GM21367 (cell line): ENCODE measurements at regions not wholly inside any gene's neighbourhood (a gene's known extent, or its start where the extent isn't known, plus 50 kb on each side); places are given as distances from the start of the nearest gene placed in this dataset.

Experiments used
- ATAC-seq: cut with Tn5 transposase; IDR thresholded peaks from one replicate; pipeline ENCODE4 v1.9.1; 2021; ENCODE audit not compliant: unreplicated experiment

GRCh38 chr2:5444854-5445253, 247.3 kb upstream of the SOX11 start:
- ATAC-seq: no peak

- no peak for ATAC-seq
Measured at GRCh38 chr2:5449867-5450266, 242.3 kb upstream of the SOX11 start.

GRCh38 chr2:5453220-5454050, 238.7 kb upstream of the SOX11 start:
- no peak for ATAC-seq

- no peak for ATAC-seq
Measured at GRCh38 chr2:5454051-5454390, 238.2 kb upstream of the SOX11 start.

- no peak for ATAC-seq
Measured at GRCh38 chr2:5459041-5459440, 233.1 kb upstream of the SOX11 start.

GRCh38 chr2:5464657-5465056, 227.5 kb upstream of the SOX11 start:
- ATAC-seq: no peak

- no peak for ATAC-seq
Measured at GRCh38 chr2:5465859-5466258, 226.3 kb upstream of the SOX11 start.

- ATAC-seq: no peak
Measured at GRCh38 chr2:5467178-5467905, 224.8 kb upstream of the SOX11 start.

GRCh38 chr2:5472673-5473072, 219.5 kb upstream of the SOX11 start:
- ATAC-seq: no peak

- ATAC-seq: no peak
Measured at GRCh38 chr2:5473635-5474034, 218.5 kb upstream of the SOX11 start.

- no peak for ATAC-seq
Measured at GRCh38 chr2:5474716-5475115, 217.5 kb upstream of the SOX11 start.

GRCh38 chr2:5479265-5479928, 212.8 kb upstream of the SOX11 start:
- no peak for ATAC-seq

GRCh38 chr2:5482929-5483331, 209.3 kb upstream of the SOX11 start:
- no peak for ATAC-seq

GRCh38 chr2:5484868-5485267, 207.3 kb upstream of the SOX11 start:
- no peak for ATAC-seq

GRCh38 chr2:5491523-5491922, 200.7 kb upstream of the SOX11 start:
- no peak for ATAC-seq

GRCh38 chr2:5493256-5493655, 198.9 kb upstream of the SOX11 start:
- ATAC-seq: no peak

GRCh38 chr2:5494212-5494611, 198.0 kb upstream of the SOX11 start:
- ATAC-seq: no peak

- no peak for ATAC-seq
Measured at GRCh38 chr2:5495586-5495985, 196.6 kb upstream of the SOX11 start.

- ATAC-seq: no peak
Measured at GRCh38 chr2:5497874-5498273, 194.3 kb upstream of the SOX11 start.

GRCh38 chr2:5501807-5502206, 190.4 kb upstream of the SOX11 start:
- no peak for ATAC-seq

GRCh38 chr2:5502385-5502784, 189.8 kb upstream of the SOX11 start:
- ATAC-seq: no peak

- ATAC-seq: no peak
Measured at GRCh38 chr2:5504756-5505155, 187.4 kb upstream of the SOX11 start.
